GM21529 (cell line): ENCODE measurements at regions not wholly inside any gene's neighbourhood (a gene's known extent, or its start where the extent isn't known, plus 50 kb on each side); places are given as distances from the start of the nearest gene placed in this dataset.
A peak's percentile ranks its signal among the peaks of the same experiment; 100 is the strongest.

ENCODE experiments used
- ATAC-seq: cut with Tn5 transposase; IDR thresholded peaks from one replicate; pipeline ENCODE4 v1.9.1; 2021; ENCODE audit not compliant: unreplicated experiment

DNA sequence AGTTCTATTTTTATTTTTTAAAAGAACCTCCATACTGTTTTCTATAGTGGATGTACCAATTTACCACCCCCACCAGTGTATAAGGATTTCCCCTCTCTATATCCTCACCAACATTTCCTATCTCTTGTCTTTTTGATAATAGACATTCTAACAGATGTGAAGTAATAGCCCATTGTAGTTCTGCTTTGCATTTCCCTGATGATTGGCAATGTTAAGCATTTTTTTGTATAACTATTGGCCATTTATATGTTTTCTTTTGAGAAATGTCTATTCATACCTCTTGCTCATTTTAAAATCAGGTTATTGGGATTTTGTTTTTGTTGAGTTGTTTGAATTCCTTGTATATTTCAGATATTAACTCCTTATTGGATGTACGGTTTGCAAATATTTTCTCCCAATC lies 251.1 kb upstream of the HTR2C start:
- no peak for ATAC-seq

DNA sequence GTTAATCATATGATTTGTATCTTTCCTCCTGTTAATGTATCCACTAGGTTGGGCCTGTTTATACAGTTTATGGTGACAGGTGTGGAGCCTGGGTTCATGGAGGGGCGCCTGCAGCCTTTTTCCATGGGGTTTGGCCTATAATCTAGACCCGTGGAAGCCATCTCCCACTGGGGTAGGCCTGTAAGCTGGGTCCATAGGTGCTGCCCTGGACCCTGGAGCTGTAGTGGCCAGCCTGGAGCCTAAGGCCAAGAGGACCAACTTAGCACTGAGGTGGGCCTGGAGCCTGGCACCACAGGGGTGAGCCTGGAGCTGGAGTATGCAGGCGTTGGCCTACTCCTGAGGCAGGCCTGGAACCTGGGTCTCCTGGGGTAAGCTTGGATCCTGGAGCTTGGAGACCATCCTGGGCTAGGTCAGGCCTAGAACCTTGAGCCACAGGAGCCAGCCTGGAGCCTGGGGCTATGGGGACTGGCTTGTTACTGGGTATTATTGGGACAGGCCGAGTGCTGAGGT lies 249.4 kb upstream of the HTR2C start:
- no peak for ATAC-seq

DNA sequence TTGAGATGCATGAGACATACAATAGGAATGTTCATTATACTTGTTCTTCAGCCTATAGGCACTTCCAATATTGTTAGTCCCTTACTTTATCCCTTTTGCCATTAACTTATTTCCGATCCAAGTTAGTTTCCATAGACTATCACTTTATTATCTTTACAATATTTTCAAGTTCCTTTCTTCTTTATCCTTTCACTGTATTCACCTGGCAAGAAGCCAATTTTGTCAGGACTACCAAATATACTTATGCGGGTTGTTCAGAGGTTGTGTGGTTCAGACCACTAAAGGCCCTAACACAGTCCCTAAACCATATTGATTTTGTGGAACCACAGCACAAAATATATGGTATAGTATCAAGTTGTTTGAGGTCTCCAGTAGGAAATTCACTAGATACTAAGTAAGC lies 245.0 kb upstream of the HTR2C start:
- ATAC-seq: no peak

DNA sequence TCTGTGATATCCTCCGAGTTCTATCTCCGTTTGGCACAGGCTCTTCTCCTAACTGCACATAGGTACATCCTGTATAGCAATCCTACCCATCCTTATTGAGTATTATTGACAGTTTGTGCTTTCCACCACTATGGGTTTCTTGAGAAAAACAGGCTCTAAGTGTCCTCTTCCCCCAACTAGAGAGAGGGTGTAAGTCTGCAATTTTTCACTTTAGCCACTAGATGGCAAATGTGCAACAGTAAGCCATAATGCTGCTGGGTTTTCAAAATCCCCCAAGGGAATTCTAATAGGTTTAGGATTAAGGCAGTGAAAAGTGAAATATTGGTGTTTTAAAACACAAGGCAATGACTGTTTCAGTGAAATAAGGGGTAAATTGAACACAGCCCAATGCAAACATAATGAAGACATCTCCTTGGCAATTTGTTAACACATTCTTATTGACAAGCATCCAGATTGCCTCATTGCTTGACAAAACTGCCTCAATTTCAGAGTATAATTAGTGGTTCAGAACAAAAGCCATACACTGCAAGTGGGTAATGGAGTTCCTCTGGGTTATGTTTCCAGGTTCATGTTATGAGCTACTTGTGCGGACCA lies 239.0 kb upstream of the HTR2C start:
- ATAC-seq: peak; percentile 95

- no peak for ATAC-seq
Observed at GRCh38 chrX:114361076-114361725, 222.7 kb upstream of the HTR2C start.

DNA sequence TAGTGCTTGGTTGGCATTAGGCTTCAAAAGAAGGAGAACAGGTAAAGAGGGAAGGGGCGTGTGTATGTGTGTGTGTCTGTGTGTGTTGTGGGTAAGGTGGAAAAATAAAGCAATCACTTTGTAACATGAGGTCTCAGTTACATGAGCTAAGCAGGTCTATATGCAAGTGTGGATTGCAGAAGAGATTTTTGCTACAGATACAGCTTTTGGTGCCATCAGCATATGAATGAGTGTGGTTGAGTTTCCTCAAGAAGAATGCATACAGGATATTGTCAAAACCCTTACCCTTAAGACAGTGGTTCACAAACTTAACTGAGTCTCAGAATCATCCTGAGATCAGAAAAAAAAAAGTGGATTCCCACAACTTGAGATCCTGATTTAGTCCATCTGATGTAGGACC lies 220.5 kb upstream of the HTR2C start:
- ATAC-seq: no peak

- no peak for ATAC-seq
Observed at GRCh38 chrX:114365065-114365834, 218.6 kb upstream of the HTR2C start.

DNA sequence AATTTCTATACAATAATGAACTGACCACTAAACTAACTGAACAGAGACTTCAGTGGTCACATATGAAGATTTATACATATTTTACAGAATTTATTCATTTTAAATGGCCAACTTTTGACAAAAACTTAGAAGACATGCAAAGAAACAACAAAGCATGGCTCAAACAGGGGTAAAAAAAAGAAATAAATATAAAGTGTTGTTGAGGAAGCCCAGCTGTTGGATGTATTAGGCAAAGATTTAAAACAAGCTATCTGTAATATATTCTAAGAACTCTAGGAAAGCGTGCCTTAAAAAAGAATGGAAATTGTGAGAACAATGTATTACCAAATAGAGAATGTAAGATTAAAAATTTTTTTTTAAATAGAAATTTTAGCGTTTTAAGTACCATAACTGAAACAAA lies 210.9 kb upstream of the HTR2C start:
- ATAC-seq: no peak

GRCh38 chrX:114390251-114390796 lies 193.6 kb upstream of the HTR2C start:
- ATAC-seq: no peak
